ENCODE measurements at regions not wholly inside any gene's neighbourhood (a gene's known extent, or its start where the extent isn't known, plus 50 kb on each side); places are given as distances from the start of the nearest gene placed in this dataset.
"Not testable (repeated sequence)": the region's sequence is repeated elsewhere in the genome, so short reads cannot be mapped to it uniquely, and the experiment has no call there.

- no peak for DNase-seq
- Histone ChIP-seq H3K27me3 (peaks cover 4% of the 10 kb centered on the region; the same call in 1 of the 2 replicates), H3K4me3 (ENCODE audit: low read depth, low read length) (no peak overlapping the region), H3K36me3 (no peaks in the 10 kb centered on the region), H3K4me1 (no peaks in the 10 kb centered on the region), H3K9me3 (no peaks in the 10 kb centered on the region)
- TF ChIP-seq CTCF (IDR thresholded peaks at IDR 0.05; ENCODE audit: low read depth, low read length) = no peak
Measured at GRCh38 chr5:174922955-174923354, 198.6 kb downstream of the MSX2 start.

- H3K9me3 ChIP-seq = no peaks in the 10 kb centered on the region
- TF ChIP-seq CTCF (IDR thresholded peaks at IDR 0.05; ENCODE audit: low read depth, low read length) = no peak
- DNase-seq = no peak
- no peaks in the 10 kb centered on the region for H3K4me1 ChIP-seq
- H3K4me3 ChIP-seq (ENCODE audit: low read depth, low read length) = no peak overlapping the region
- peaks cover 4% of the 10 kb centered on the region; the same call in 1 of the 2 replicates for H3K27me3 ChIP-seq
- no peaks in the 10 kb centered on the region for H3K36me3 ChIP-seq
Measured at GRCh38 chr5:174920906-174921550, 196.6 kb downstream of the MSX2 start.

- H3K4me3 ChIP-seq (ENCODE audit: low read depth, low read length) = no peak overlapping the region
- no peaks in the 10 kb centered on the region for H3K36me3 ChIP-seq
- TF ChIP-seq CTCF (IDR thresholded peaks at IDR 0.05; ENCODE audit: low read depth, low read length) = no peak
- H3K27me3 ChIP-seq = peaks cover 4% of the 10 kb centered on the region; the same call in 1 of the 2 replicates
- H3K9me3 ChIP-seq = no peaks in the 10 kb centered on the region
- DNase-seq = no peak
- H3K4me1 ChIP-seq = no peaks in the 10 kb centered on the region
Measured at GRCh38 chr5:174919351-174919750, 195.0 kb downstream of the MSX2 start.

GRCh38 chr5:174918655-174919054, 194.3 kb downstream of the MSX2 start:
- Histone ChIP-seq H3K4me3 (ENCODE audit: low read depth, low read length) (no peak overlapping the region), H3K36me3 (no peaks in the 10 kb centered on the region), H3K4me1 (no peaks in the 10 kb centered on the region), H3K9me3 (no peaks in the 10 kb centered on the region), H3K27me3 (peaks cover 4% of the 10 kb centered on the region; the same call in 1 of the 2 replicates)
- DNase-seq = no peak
- TF ChIP-seq CTCF (IDR thresholded peaks at IDR 0.05; ENCODE audit: low read depth, low read length) = no peak

GRCh38 chr5:174917976-174918554, 193.7 kb downstream of the MSX2 start:
- H3K9me3 ChIP-seq = no peaks in the 10 kb centered on the region
- no peaks in the 10 kb centered on the region for H3K36me3 ChIP-seq
- peaks cover 4% of the 10 kb centered on the region; the same call in 1 of the 2 replicates for H3K27me3 ChIP-seq
- H3K4me3 ChIP-seq (ENCODE audit: low read depth, low read length) = no peak overlapping the region
- H3K4me1 ChIP-seq = no peaks in the 10 kb centered on the region
- no peak for TF ChIP-seq CTCF (IDR thresholded peaks at IDR 0.05; ENCODE audit: low read depth, low read length)
- no peak for DNase-seq

GRCh38 chr5:174917435-174917834, 193.1 kb downstream of the MSX2 start:
- not testable (repeated sequence) for H3K9me3 ChIP-seq; H3K4me1 ChIP-seq; H3K27me3 ChIP-seq; H3K4me3 ChIP-seq (ENCODE audit: low read depth, low read length); H3K36me3 ChIP-seq; DNase-seq

GRCh38 chr5:174916924-174917323, 192.5 kb downstream of the MSX2 start:
- not testable (repeated sequence) for H3K9me3 ChIP-seq; H3K4me1 ChIP-seq; H3K27me3 ChIP-seq; H3K36me3 ChIP-seq; DNase-seq; H3K4me3 ChIP-seq (ENCODE audit: low read depth, low read length)
